ENCODE measurements at regions not wholly inside any gene's neighbourhood (a gene's known extent, or its start where the extent isn't known, plus 50 kb on each side); places are given as distances from the start of the nearest gene placed in this dataset.

GRCh38 chr2:6212491-6212890 is 520.3 kb downstream of the SOX11 start:
- DNase-seq (ENCODE audit: low spot score) = no peak
- intact Hi-C loops (cut with DNase I) = no loop called here

GRCh38 chr2:6213056-6213780 is 521.0 kb downstream of the SOX11 start:
- no peak for DNase-seq (ENCODE audit: low spot score)
- intact Hi-C loops (cut with DNase I) = no loop called here

- no peak for DNase-seq (ENCODE audit: low spot score)
- intact Hi-C loops (cut with DNase I) = no loop called here
These were observed 522.3 kb downstream of the SOX11 start for GRCh38 chr2:6214471-6214870.

- no peak for DNase-seq (ENCODE audit: low spot score)
- intact Hi-C loops (cut with DNase I) = no loop called here
These were observed 522.9 kb downstream of the SOX11 start for GRCh38 chr2:6215053-6215452.

- no peak for DNase-seq (ENCODE audit: low spot score)
- intact Hi-C loops (cut with DNase I) = no loop called here
These were observed 524.0 kb downstream of the SOX11 start for GRCh38 chr2:6216234-6216633.

GRCh38 chr2:6218926-6219325 is 526.7 kb downstream of the SOX11 start:
- no peak for DNase-seq (ENCODE audit: low spot score)
- intact Hi-C loops (cut with DNase I) = no loop called here

- DNase-seq (ENCODE audit: low spot score) = no peak
- intact Hi-C loops (cut with DNase I) = no loop called here
These were observed 527.7 kb downstream of the SOX11 start for GRCh38 chr2:6219906-6220305.

- DNase-seq (ENCODE audit: low spot score) = no peak
- intact Hi-C loops (cut with DNase I) = no loop called here
These were observed 530.1 kb downstream of the SOX11 start for GRCh38 chr2:6222296-6222695.

GRCh38 chr2:6224267-6224666 is 532.1 kb downstream of the SOX11 start:
- intact Hi-C loops (cut with DNase I) = no loop called here
- DNase-seq (ENCODE audit: low spot score) = no peak

GRCh38 chr2:6228251-6228650 is 536.1 kb downstream of the SOX11 start:
- intact Hi-C loops (cut with DNase I) = no loop called here
- DNase-seq (ENCODE audit: low spot score) = no peak

- intact Hi-C loops (cut with DNase I) = no loop called here
- DNase-seq (ENCODE audit: low spot score) = no peak
These were observed 539.0 kb downstream of the SOX11 start for GRCh38 chr2:6231166-6231565.

- no peak for DNase-seq (ENCODE audit: low spot score)
- intact Hi-C loops (cut with DNase I) = no loop called here
These were observed 541.8 kb downstream of the SOX11 start for GRCh38 chr2:6233993-6234392.

- no peak for DNase-seq (ENCODE audit: low spot score)
- intact Hi-C loops (cut with DNase I) = no loop called here
These were observed 542.5 kb downstream of the SOX11 start for GRCh38 chr2:6234702-6235101.

GRCh38 chr2:6236317-6236716 is 544.1 kb downstream of the SOX11 start:
- DNase-seq (ENCODE audit: low spot score) = no peak
- intact Hi-C loops (cut with DNase I) = no loop called here

GRCh38 chr2:6237039-6237660 is 545.0 kb downstream of the SOX11 start:
- intact Hi-C loops (cut with DNase I) = no loop called here
- no peak for DNase-seq (ENCODE audit: low spot score)

GRCh38 chr2:6249557-6249956 is 557.4 kb downstream of the SOX11 start:
- DNase-seq (ENCODE audit: low spot score) = no peak
- intact Hi-C loops (cut with DNase I) = no loop called here

- intact Hi-C loops (cut with DNase I) = no loop called here
- no peak for DNase-seq (ENCODE audit: low spot score)
These were observed 562.3 kb downstream of the SOX11 start for GRCh38 chr2:6254441-6254840.

- DNase-seq (ENCODE audit: low spot score) = no peak
- intact Hi-C loops (cut with DNase I) = no loop called here
These were observed 572.0 kb downstream of the SOX11 start for GRCh38 chr2:6264198-6264597.

- intact Hi-C loops (cut with DNase I) = no loop called here
These were observed 584.2 kb downstream of the CMPK2 start for GRCh38 chr2:6281524-6281923.

GRCh38 chr2:6283259-6283658 is 582.4 kb downstream of the CMPK2 start:
- intact Hi-C loops (cut with DNase I) = no loop called here

More at GRCh38 chr2:6281524-6281923, 584.2 kb downstream of the CMPK2 start:
- DNase-seq (ENCODE audit: low spot score) = no peak

GRCh38 chr2:6287406-6287805 is 578.3 kb downstream of the CMPK2 start:
- intact Hi-C loops (cut with DNase I) = loop anchor here in 1 of 2 donors (5.0 kb wide), 1 partner anchor 1130 kb away; no protein-coding TSS in a partner anchor
- no peak for DNase-seq (ENCODE audit: low spot score)

More at GRCh38 chr2:6283259-6283658, 582.4 kb downstream of the CMPK2 start:
- DNase-seq (ENCODE audit: low spot score) = no peak

Measured in posterior vena cava (tissue), 2 donors.